Adrenal gland (tissue), 9 donors: ENCODE measurements at regions not wholly inside any gene's neighbourhood (a gene's known extent, or its start where the extent isn't known, plus 50 kb on each side); places are given as distances from the start of the nearest gene placed in this dataset.

Experiments used
- DNase-seq, 7 donors: peaks; one replicate each; pipeline ENCODE4 v3.0.0-alpha.2; 2019 to 2020
- H3K27ac ChIP-seq, 5 donors: fragments of 200-600 bp; sonication (generic) in 4 of 5; 1 replicate in 3 of 5; 2 replicates in 2 of 5; pipeline versions ENCODE4 v1.5.1 to v1.8.0; 2016 to 2020; ENCODE audit warnings: mild to moderate bottlenecking in 1 of 5
- H3K27me3 ChIP-seq: fragments of 200-600 bp; 2 replicates; pipeline ENCODE4 v1.8.0; 2021
- H3K36me3 ChIP-seq, 2 donors: fragments of 200-600 bp; replicated peaks in 1 of 2; 1 replicate in 1 of 2; 2 replicates in 1 of 2; pipeline versions ENCODE4 v1.5.1 to v1.8.0; 2018 to 2022
- H3K4me1 ChIP-seq, 2 donors: fragments of 200-600 bp; replicated peaks in 1 of 2; 1 replicate in 1 of 2; 2 replicates in 1 of 2; pipeline versions ENCODE4 v1.5.1 to v1.8.0; 2018 to 2021
- H3K4me3 ChIP-seq, 4 donors: fragments of 200-600 bp; sonication (generic) in 3 of 4; one replicate each; pipeline ENCODE4 v1.5.1; 2016 to 2018
- H3K9me3 ChIP-seq, 3 donors: fragments of 200-600 bp; sonication (generic) in 1 of 3; replicated peaks in 1 of 3; 1 replicate in 2 of 3; 2 replicates in 1 of 3; pipeline versions ENCODE4 v1.5.1 to v1.8.0; 2016 to 2021
- CTCF ChIP-seq, 6 experiments: fragments of 450-650 bp in 4 of 6; fragments of 200-600 bp in 2 of 6; sonication (generic) in 1 of 6; IDR thresholded peaks; 1 replicate in 5 of 6; 2 replicates in 1 of 6; pipeline versions ENCODE4 v1.5.1 to v1.8.0; 2016 to 2021; ENCODE audit warnings: antibody characterized with exemption in 6 of 6, mild to moderate bottlenecking in 2 of 6, moderate library complexity in 1 of 6
- POLR2A ChIP-seq, 2 donors: fragments of 450-650 bp; IDR thresholded peaks; one replicate each; pipeline ENCODE4 v1.6.1; 2017; ENCODE audit warnings: antibody characterized with exemption in 2 of 2, mild to moderate bottlenecking in 2 of 2, moderate library complexity in 1 of 2
- WGBS, 4 donors: extraction: QIAGEN DNeasy Blood & Tissue Kit in 2 of 4; methylation state at CpG; one replicate each; pipeline versions ENCODE4 v1.1.5 to v1.1.7; 2013 to 2017; 5-methylcytosine and 5-hydroxymethylcytosine counted together
- intact Hi-C, 2 donors: fragments of 100-400 bp; cut with DNase I; formaldehyde crosslinking; loops; one replicate each; pipeline versions ENCODE4 v1.14.1 to v1.15.0; 2022 to 2023
- donor health status: healthy with polysubstance abuse.
- donor health status: Bipolar disorder and iron deficiency.
- donor health status: DM: yes; HTN: yes; CAD: no.
- donor health status: DM: no; HTN: no; CAD: no.
- donor health status: DM: no; HTN: no; CAD: no.

- TF ChIP-seq POLR2A (IDR thresholded peaks at IDR 0.05) = no peak
- TF ChIP-seq CTCF (IDR thresholded peaks at IDR 0.05) = no peak
- intact Hi-C loops = no loop called here
- no peak overlapping the region for H3K27ac ChIP-seq
- H3K36me3 ChIP-seq = no peaks in the 10 kb centered on the region
- H3K9me3 ChIP-seq = no peaks in the 10 kb centered on the region
- H3K4me3 ChIP-seq = no peak overlapping the region
- no peaks in the 10 kb centered on the region for H3K4me1 ChIP-seq
- no peaks in the 10 kb centered on the region for H3K27me3 ChIP-seq
- 54 to 69% (median 63%) methylated on average over 2 of the region's 2 CpGs for WGBS, 4 donors
- no peak for DNase-seq
Measured at GRCh38 chr13:92989301-92989700, 237.3 kb upstream of the GPC6 start.

GRCh38 chr13:92991692-92992091 lies 234.9 kb upstream of the GPC6 start:
- H3K4me3 ChIP-seq = no peak overlapping the region
- no peak for DNase-seq
- H3K27me3 ChIP-seq = no peaks in the 10 kb centered on the region
- intact Hi-C loops = no loop called here
- H3K9me3 ChIP-seq = no peaks in the 10 kb centered on the region
- H3K27ac ChIP-seq = no peak overlapping the region
- no peaks in the 10 kb centered on the region for H3K4me1 ChIP-seq
- no peaks in the 10 kb centered on the region for H3K36me3 ChIP-seq
- TF ChIP-seq CTCF (IDR thresholded peaks at IDR 0.05) (no peak), POLR2A (IDR thresholded peaks at IDR 0.05) (no peak)

GRCh38 chr13:92994056-92994455 lies 232.6 kb upstream of the GPC6 start:
- DNase-seq = no peak
- WGBS, 4 donors = 71 to 80% (median 79%) methylated on average over 3 of the region's 3 CpGs
- Histone ChIP-seq H3K36me3 (no peaks in the 10 kb centered on the region), H3K4me1 (no peaks in the 10 kb centered on the region), H3K4me3 (no peak overlapping the region), H3K27ac (no peak overlapping the region), H3K9me3 (no peaks in the 10 kb centered on the region), H3K27me3 (no peaks in the 10 kb centered on the region)
- intact Hi-C loops = no loop called here
- no peak for TF ChIP-seq CTCF (IDR thresholded peaks at IDR 0.05)
- TF ChIP-seq POLR2A (IDR thresholded peaks at IDR 0.05) = no peak

GRCh38 chr13:93001866-93002461 lies 224.6 kb upstream of the GPC6 start:
- 78 to 83% (median 81%) methylated on average over 5 of the region's 5 CpGs for whole genome bisulfite sequencing, 4 donors
- Histone ChIP-seq H3K9me3 (no peaks in the 10 kb centered on the region), H3K27me3 (no peaks in the 10 kb centered on the region), H3K4me3 (no peak overlapping the region), H3K36me3 (no peaks in the 10 kb centered on the region), H3K27ac (no peak overlapping the region), H3K4me1 (no peaks in the 10 kb centered on the region)
- TF ChIP-seq CTCF (IDR thresholded peaks at IDR 0.05) (no peak), POLR2A (IDR thresholded peaks at IDR 0.05) (no peak)
- no peak for DNase-seq
- intact Hi-C loops = no loop called here
